H1 (cell line): ENCODE measurements at regions not wholly inside any gene's neighbourhood (a gene's known extent, or its start where the extent isn't known, plus 50 kb on each side); places are given as distances from the start of the nearest gene placed in this dataset.

Experiments used
- BRCA1 ChIP-seq: IDR thresholded peaks from 2 replicates; pipeline ENCODE4 v1.6.1; 2012; ENCODE audit warnings: low read depth, low read length, improper control_type of control experiment
- CBX8 ChIP-seq: fragments of 300-800, 300-1000 bp; sonication (generic); IDR thresholded peaks from 2 replicates; pipeline ENCODE4 v1.7.1; 2016; ENCODE audit warnings: low read depth, low read length, borderline replicate concordance
- CHD1 ChIP-seq: IDR thresholded peaks from 2 replicates; pipeline ENCODE4 v1.6.1; 2012; ENCODE audit warnings: low read depth, low read length, improper control_type of control experiment
- HDAC2 ChIP-seq, 2 experiments: fragments of 300-600 bp in 1 of 2; sonication (generic) in 1 of 2; IDR thresholded peaks; 2 replicates each; pipeline ENCODE4 v1.6.1; 2011 to 2012; ENCODE audit warnings: low read depth in 2 of 2, low read length in 2 of 2, mild to moderate bottlenecking in 2 of 2, moderate library complexity in 2 of 2, borderline replicate concordance in 1 of 2, inconsistent platforms in 1 of 2
- NANOG ChIP-seq: IDR thresholded peaks from 2 replicates; pipeline ENCODE4 v1.6.1; 2011; ENCODE audit warnings: low read length, low read depth, mild to moderate bottlenecking, inconsistent platforms; ENCODE audit not compliant: insufficient read depth, poor library complexity, severe bottlenecking
- POLR2A ChIP-seq, 2 experiments: IDR thresholded peaks; 1 replicate in 1 of 2; 2 replicates in 1 of 2; pipeline ENCODE4 v1.6.1; 2011; ENCODE audit warnings: low read depth in 2 of 2, low read length in 2 of 2, mild to moderate bottlenecking in 2 of 2; ENCODE audit errors: control extremely low read depth in 1 of 2
- POLR2AphosphoS5 ChIP-seq: IDR thresholded peaks from 2 replicates; pipeline ENCODE4 v1.6.1; 2011; ENCODE audit warnings: low read depth, low read length
- SIN3A ChIP-seq, 2 experiments: IDR thresholded peaks in 1 of 2; conservative IDR thresholded peaks in 1 of 2; 2 replicates each; pipeline ENCODE4 v1.6.1; 2011 to 2012; ENCODE audit warnings: low read length in 2 of 2, improper control_type of control experiment in 1 of 2, low read depth in 1 of 2, mild to moderate bottlenecking in 1 of 2
- SP1 ChIP-seq: IDR thresholded peaks from 2 replicates; pipeline ENCODE4 v1.6.1; 2011; ENCODE audit warnings: low read depth, low read length
- TAF1 ChIP-seq: IDR thresholded peaks from 2 replicates; pipeline ENCODE4 v1.6.1; 2011; ENCODE audit warnings: mild to moderate bottlenecking, low read depth, low read length
- TAF7 ChIP-seq: optimal IDR thresholded peaks from 2 replicates; pipeline ENCODE3; 2011; ENCODE audit warnings: low read depth, mild to moderate bottlenecking, inconsistent platforms, low read length, moderate library complexity, borderline replicate concordance
- TEAD4 ChIP-seq: IDR thresholded peaks from 2 replicates; pipeline ENCODE4 v1.6.1; 2012; ENCODE audit warnings: low read depth, low read length, inconsistent platforms, mixed read lengths
- TF ChIP-seq, protein P1 (sequence below), 3 experiments: IDR thresholded peaks; 1 replicate in 2 of 3; 2 replicates in 1 of 3; pipeline versions ENCODE4 v1.5.1 to v1.6.1; 2011; ENCODE audit warnings: low read length in 3 of 3, mild to moderate bottlenecking in 3 of 3, inconsistent platforms in 2 of 3, low read depth in 1 of 3, moderate library complexity in 1 of 3; ENCODE audit not compliant: insufficient read depth in 1 of 3; ENCODE audit errors: control extremely low read depth in 1 of 3
- TF ChIP-seq, protein P2 (sequence below): IDR thresholded peaks from 2 replicates; pipeline ENCODE4 v1.6.1; 2012; ENCODE audit warnings: inconsistent platforms

DNA sequence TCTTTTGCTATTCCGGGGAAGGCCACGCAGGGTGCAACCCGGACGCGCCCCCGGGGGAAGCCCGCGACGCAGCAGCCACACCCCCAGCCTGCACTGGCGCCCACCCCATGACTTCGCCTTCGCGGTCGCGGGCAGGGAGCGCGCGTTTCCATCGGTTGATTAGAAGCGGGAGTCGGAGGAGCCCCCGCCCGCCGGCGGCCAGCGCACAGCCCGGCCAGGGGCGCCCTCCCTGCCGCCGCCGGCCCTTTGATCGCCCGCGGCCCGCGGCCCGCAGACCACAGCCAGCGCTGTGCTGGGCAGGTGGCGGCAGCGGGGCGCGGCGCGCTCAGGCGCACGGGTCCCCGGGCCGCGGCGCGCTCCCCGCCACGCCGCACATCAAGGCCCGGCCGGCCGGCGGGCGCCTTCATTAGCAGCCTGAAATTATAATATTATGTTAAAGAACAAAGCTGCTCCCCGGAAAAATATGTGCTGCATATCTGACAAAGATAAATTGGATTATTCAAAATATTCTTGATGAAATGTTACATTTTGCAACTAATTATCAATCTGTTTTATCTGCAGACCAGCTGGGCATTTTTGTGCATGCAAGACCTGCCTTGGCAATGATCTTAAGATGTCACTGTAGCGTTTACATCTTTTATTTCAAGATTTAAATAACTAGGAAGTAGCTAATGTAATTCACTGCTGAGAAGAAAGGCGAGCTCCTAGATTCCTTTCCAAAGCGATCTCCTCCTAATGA, 160.7 kb upstream of the MKI67 start:
- TF ChIP-seq, protein P1, sequence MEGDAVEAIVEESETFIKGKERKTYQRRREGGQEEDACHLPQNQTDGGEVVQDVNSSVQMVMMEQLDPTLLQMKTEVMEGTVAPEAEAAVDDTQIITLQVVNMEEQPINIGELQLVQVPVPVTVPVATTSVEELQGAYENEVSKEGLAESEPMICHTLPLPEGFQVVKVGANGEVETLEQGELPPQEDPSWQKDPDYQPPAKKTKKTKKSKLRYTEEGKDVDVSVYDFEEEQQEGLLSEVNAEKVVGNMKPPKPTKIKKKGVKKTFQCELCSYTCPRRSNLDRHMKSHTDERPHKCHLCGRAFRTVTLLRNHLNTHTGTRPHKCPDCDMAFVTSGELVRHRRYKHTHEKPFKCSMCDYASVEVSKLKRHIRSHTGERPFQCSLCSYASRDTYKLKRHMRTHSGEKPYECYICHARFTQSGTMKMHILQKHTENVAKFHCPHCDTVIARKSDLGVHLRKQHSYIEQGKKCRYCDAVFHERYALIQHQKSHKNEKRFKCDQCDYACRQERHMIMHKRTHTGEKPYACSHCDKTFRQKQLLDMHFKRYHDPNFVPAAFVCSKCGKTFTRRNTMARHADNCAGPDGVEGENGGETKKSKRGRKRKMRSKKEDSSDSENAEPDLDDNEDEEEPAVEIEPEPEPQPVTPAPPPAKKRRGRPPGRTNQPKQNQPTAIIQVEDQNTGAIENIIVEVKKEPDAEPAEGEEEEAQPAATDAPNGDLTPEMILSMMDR (IDR thresholded peaks at IDR 0.05; ENCODE audit: control extremely low read depth in 1 of 3, insufficient read depth in 1 of 3, low read depth in 1 of 3, low read length in 3 of 3) = no peak
- TF ChIP-seq, protein P2, sequence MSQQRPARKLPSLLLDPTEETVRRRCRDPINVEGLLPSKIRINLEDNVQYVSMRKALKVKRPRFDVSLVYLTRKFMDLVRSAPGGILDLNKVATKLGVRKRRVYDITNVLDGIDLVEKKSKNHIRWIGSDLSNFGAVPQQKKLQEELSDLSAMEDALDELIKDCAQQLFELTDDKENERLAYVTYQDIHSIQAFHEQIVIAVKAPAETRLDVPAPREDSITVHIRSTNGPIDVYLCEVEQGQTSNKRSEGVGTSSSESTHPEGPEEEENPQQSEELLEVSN = peak; percentile 66
- no peak for TF ChIP-seq BRCA1
- TF ChIP-seq CBX8 = no peak
- TF ChIP-seq TAF1 = no peak
- TF ChIP-seq POLR2A (IDR thresholded peaks at IDR 0.05; ENCODE audit: control extremely low read depth in 1 of 2, low read depth in 2 of 2, low read length in 2 of 2) = no peak
- no peak for TF ChIP-seq POLR2AphosphoS5
- TF ChIP-seq SP1 = no peak
- TF ChIP-seq CHD1 = no peak
- no peak for TF ChIP-seq TAF7
- TF ChIP-seq TEAD4 = no peak
- no peak for TF ChIP-seq NANOG
- TF ChIP-seq SIN3A (conservative IDR thresholded peaks at IDR 0.05 in 1 of 2, IDR thresholded peaks at IDR 0.05 in 1 of 2; ENCODE audit: low read depth in 1 of 2, low read length in 2 of 2) = no peak
- no peak for TF ChIP-seq HDAC2 (IDR thresholded peaks at IDR 0.05; ENCODE audit: borderline replicate concordance in 1 of 2, low read depth in 2 of 2, low read length in 2 of 2)
